ENCODE measurements at regions not wholly inside any gene's neighbourhood (a gene's known extent, or its start where the extent isn't known, plus 50 kb on each side); places are given as distances from the start of the nearest gene placed in this dataset.
"Not testable (repeated sequence)": the region's sequence is repeated elsewhere in the genome, so short reads cannot be mapped to it uniquely, and the experiment has no call there.

DNA sequence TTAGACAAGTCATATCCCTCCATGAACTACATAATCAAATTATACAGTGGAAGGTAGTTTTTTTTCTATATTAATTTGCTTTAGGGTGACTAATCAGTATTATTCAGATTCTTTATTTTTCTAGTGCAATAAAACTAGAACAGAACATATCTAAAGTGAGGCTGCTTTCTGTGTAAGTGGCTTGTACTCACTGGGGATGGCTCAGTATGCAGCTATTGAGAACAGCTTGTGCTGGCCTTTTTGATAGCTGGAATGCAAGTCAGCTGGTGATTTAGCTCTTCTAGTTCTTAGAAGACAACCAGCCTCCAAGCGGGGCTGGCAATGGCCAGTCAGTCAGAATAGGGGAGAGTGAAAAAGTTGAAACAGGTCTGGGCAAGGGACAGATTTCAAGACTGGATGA lies 119.4 kb downstream of the BLID start:
- Histone ChIP-seq H3F3A (ENCODE audit: low read depth) (no peaks in the 10 kb centered on the region), H3K79me2 (ENCODE audit: low read depth) (no peaks in the 10 kb centered on the region), H4K20me1 (ENCODE audit: low read depth) (no peaks in the 10 kb centered on the region), H2AFZ (replicated peaks) (no peak overlapping the region), H3K27ac (no peak overlapping the region), H3K36me3 (no peaks in the 10 kb centered on the region), H3K9me3 (ENCODE audit: low read depth) (no peaks in the 10 kb centered on the region), H3K27me3 (no peaks in the 10 kb centered on the region), H3K4me2 (no peak overlapping the region), H3K9ac (no peak overlapping the region), H3K4me3 (no peak overlapping the region), H3K4me1 (no peaks in the 10 kb centered on the region)
- Mint-ChIP-seq H3K4me1 (no peaks in the 10 kb centered on the region), H3K27ac (no peak overlapping the region), H3K9me3 (peaks cover 14% of the 10 kb centered on the region), H3K27me3 (ENCODE audit: insufficient read depth, low read depth) (no peaks in the 10 kb centered on the region), H3K36me3 (no peaks in the 10 kb centered on the region), H3K4me3 (no peak overlapping the region)
- DNase-seq (ENCODE audit: low spot score): no peak
- TF ChIP-seq EZH2 (IDR thresholded peaks at IDR 0.05) (no peak), EZH2phosphoT487 (IDR thresholded peaks at IDR 0.05) (no peak)
- TF ChIP-seq, protein P1, sequence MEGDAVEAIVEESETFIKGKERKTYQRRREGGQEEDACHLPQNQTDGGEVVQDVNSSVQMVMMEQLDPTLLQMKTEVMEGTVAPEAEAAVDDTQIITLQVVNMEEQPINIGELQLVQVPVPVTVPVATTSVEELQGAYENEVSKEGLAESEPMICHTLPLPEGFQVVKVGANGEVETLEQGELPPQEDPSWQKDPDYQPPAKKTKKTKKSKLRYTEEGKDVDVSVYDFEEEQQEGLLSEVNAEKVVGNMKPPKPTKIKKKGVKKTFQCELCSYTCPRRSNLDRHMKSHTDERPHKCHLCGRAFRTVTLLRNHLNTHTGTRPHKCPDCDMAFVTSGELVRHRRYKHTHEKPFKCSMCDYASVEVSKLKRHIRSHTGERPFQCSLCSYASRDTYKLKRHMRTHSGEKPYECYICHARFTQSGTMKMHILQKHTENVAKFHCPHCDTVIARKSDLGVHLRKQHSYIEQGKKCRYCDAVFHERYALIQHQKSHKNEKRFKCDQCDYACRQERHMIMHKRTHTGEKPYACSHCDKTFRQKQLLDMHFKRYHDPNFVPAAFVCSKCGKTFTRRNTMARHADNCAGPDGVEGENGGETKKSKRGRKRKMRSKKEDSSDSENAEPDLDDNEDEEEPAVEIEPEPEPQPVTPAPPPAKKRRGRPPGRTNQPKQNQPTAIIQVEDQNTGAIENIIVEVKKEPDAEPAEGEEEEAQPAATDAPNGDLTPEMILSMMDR (IDR thresholded peaks at IDR 0.05): no peak

DNA sequence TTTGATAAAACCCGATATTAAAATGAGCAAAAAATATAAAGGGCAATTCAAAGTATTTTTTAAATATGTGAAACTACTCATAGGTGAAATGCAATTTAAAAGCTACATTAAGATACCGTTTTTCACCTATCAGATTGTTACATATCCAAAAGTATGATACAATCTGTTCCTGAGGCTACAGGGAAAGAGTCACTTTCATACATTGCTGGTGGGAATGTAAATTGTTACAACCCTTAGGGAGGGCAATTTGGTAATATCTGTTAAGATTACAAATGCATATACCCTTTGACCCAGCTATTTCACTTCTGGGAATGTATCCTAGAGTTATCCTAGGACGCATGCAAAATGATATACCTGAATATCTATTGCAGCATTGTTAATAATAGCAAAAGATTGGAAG lies 132.1 kb downstream of the BLID start:
- Histone ChIP-seq H3K27ac (no peak overlapping the region), H3K27me3 (no peaks in the 10 kb centered on the region), H2AFZ (replicated peaks) (no peak overlapping the region), H3K4me3 (no peak overlapping the region), H3K4me1 (no peaks in the 10 kb centered on the region), H3K79me2 (ENCODE audit: low read depth) (no peaks in the 10 kb centered on the region), H4K20me1 (ENCODE audit: low read depth) (no peaks in the 10 kb centered on the region), H3K9ac (no peak overlapping the region), H3F3A (ENCODE audit: low read depth) (no peaks in the 10 kb centered on the region), H3K36me3 (no peaks in the 10 kb centered on the region), H3K4me2 (no peak overlapping the region), H3K9me3 (ENCODE audit: low read depth) (no peaks in the 10 kb centered on the region)
- Mint-ChIP-seq H3K4me3 (no peak overlapping the region), H3K4me1 (no peaks in the 10 kb centered on the region), H3K27me3 (ENCODE audit: insufficient read depth, low read depth) (no peaks in the 10 kb centered on the region), H3K36me3 (no peaks in the 10 kb centered on the region), H3K27ac (no peak overlapping the region), H3K9me3 (no peaks in the 10 kb centered on the region)
- no peak for DNase-seq (ENCODE audit: low spot score)
- TF ChIP-seq, protein P1 (IDR thresholded peaks at IDR 0.05): no peak

DNA sequence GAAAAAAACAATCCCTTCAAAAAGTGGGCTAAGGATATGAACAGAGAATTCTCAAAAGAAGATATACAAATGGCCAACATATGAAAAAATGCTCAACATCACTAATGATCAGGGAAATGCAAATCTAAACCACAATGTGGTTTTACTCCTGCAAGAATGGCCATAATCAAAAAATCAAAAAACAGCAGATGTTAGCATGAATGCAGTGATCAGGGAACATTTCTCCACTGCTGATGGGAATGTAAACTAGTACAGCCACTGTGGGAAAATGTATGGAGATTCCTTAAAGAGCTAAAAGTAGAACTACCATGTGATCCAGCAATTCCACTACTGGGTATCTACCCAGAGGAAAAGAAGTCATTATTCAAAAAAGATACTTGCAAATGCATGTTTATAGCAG lies 138.1 kb downstream of the BLID start:
- not testable (repeated sequence) for H3K36me3 ChIP-seq; H3K27me3 Mint-ChIP-seq (ENCODE audit: insufficient read depth, low read depth); H2AFZ ChIP-seq (replicated peaks); H3F3A ChIP-seq (ENCODE audit: low read depth); H3K27me3 ChIP-seq; H3K4me1 ChIP-seq; H3K27ac ChIP-seq; DNase-seq (ENCODE audit: low spot score); H3K4me1 Mint-ChIP-seq; H3K4me3 Mint-ChIP-seq; H3K4me3 ChIP-seq; H4K20me1 ChIP-seq (ENCODE audit: low read depth); H3K27ac Mint-ChIP-seq; H3K36me3 Mint-ChIP-seq; H3K9ac ChIP-seq; H3K4me2 ChIP-seq; H3K79me2 ChIP-seq (ENCODE audit: low read depth); H3K9me3 ChIP-seq (ENCODE audit: low read depth)
- H3K9me3 Mint-ChIP-seq: peaks cover 34% of the 10 kb centered on the region

DNA sequence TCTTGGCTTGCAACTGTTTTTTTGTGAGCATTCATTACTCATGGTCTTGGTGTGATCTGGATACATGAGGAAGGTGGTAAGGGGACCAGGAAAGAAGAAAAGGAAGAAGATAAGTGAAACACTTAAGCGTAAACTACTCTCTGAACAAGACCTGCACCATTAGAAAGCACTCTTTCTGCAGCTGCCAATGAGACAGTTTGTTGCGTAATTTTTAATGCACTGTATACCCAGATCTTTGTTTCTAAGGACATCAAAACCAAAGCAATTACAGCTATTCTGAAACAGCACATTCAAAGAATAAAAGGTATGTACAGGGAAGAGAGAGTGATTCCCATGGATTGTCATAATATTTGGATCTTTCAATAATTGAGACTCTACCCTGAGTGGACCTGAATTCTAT lies 147.4 kb downstream of the BLID start:
- H3K36me3 ChIP-seq: no peaks in the 10 kb centered on the region
- no peaks in the 10 kb centered on the region for H3F3A ChIP-seq (ENCODE audit: low read depth)
- H3K4me2 ChIP-seq: no peak overlapping the region
- Mint-ChIP-seq H3K4me3 (no peak overlapping the region), H3K4me1 (peaks cover 7% of the 10 kb centered on the region), H3K27ac (no peak overlapping the region), H3K9me3 (peaks cover 11% of the 10 kb centered on the region), H3K27me3 (ENCODE audit: insufficient read depth, low read depth) (no peaks in the 10 kb centered on the region), H3K36me3 (no peaks in the 10 kb centered on the region)
- no peak overlapping the region for H3K27ac ChIP-seq
- DNase-seq (ENCODE audit: low spot score): no peak
- TF ChIP-seq, protein P1 (IDR thresholded peaks at IDR 0.05): no peak
- peak overlapping the region; percentile 3 for H2AFZ ChIP-seq (replicated peaks)
- no peak overlapping the region for H3K9ac ChIP-seq
- H3K27me3 ChIP-seq: no peaks in the 10 kb centered on the region
- no peaks in the 10 kb centered on the region for H4K20me1 ChIP-seq (ENCODE audit: low read depth)
- no peak overlapping the region for H3K4me3 ChIP-seq
- H3K79me2 ChIP-seq (ENCODE audit: low read depth): no peaks in the 10 kb centered on the region
- H3K4me1 ChIP-seq: peaks cover 14% of the 10 kb centered on the region
- no peaks in the 10 kb centered on the region for H3K9me3 ChIP-seq (ENCODE audit: low read depth)
